ENCODE measurements at regions not wholly inside any gene's neighbourhood (a gene's known extent, or its start where the extent isn't known, plus 50 kb on each side); places are given as distances from the start of the nearest gene placed in this dataset.
A peak's percentile ranks its signal among the peaks of the same experiment; 100 is the strongest.

DNA sequence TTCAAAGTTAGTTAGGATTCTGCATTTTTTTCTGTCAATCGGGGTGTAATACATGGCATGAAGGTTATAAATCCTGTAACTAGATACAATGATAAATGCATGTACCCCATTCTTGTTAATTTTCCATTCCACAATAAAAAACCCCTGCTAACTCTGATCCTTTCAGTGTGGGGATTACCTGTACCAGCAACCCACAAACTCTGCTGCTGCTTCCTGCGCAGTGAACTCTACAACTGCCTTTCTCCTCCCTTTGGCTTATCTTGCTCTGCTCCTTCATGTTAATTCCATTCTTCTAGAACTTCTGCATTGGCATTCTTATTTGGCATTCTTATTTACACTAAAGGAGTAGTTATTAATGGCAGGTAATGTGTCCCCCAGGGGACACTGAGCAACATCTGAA lies 273.1 kb downstream of the KLF12 start:
- DNase-seq (ENCODE audit: low read depth): no peak
- no peak overlapping the region for H3K4me3 ChIP-seq (ENCODE audit: low read length)
- TF ChIP-seq, protein P1, sequence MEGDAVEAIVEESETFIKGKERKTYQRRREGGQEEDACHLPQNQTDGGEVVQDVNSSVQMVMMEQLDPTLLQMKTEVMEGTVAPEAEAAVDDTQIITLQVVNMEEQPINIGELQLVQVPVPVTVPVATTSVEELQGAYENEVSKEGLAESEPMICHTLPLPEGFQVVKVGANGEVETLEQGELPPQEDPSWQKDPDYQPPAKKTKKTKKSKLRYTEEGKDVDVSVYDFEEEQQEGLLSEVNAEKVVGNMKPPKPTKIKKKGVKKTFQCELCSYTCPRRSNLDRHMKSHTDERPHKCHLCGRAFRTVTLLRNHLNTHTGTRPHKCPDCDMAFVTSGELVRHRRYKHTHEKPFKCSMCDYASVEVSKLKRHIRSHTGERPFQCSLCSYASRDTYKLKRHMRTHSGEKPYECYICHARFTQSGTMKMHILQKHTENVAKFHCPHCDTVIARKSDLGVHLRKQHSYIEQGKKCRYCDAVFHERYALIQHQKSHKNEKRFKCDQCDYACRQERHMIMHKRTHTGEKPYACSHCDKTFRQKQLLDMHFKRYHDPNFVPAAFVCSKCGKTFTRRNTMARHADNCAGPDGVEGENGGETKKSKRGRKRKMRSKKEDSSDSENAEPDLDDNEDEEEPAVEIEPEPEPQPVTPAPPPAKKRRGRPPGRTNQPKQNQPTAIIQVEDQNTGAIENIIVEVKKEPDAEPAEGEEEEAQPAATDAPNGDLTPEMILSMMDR (conservative IDR thresholded peaks at IDR 0.05; ENCODE audit: low read length): no peak

DNA sequence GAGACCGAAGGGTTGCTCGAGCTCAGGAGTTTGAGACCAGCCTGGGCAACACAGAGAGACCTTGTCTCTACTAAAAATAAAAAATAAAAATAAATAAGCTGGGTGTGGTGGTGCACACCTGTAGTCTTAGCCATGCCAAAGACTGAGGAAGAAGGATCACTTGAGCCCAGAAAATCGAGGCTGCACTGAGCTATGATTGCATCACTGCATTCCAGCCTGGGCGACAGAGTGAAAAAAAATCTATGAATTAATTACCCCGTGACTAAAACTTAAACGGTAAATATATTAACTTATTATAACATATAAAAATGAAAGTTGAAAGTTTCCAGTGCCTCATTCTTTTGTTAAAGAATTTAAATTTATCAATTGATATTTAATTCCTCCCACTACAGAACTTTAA lies 273.7 kb downstream of the KLF12 start:
- DNase-seq (ENCODE audit: low read depth): no peak
- no peak overlapping the region for H3K4me3 ChIP-seq (ENCODE audit: low read length)
- TF ChIP-seq, protein P1 (conservative IDR thresholded peaks at IDR 0.05; ENCODE audit: low read length): no peak

DNA sequence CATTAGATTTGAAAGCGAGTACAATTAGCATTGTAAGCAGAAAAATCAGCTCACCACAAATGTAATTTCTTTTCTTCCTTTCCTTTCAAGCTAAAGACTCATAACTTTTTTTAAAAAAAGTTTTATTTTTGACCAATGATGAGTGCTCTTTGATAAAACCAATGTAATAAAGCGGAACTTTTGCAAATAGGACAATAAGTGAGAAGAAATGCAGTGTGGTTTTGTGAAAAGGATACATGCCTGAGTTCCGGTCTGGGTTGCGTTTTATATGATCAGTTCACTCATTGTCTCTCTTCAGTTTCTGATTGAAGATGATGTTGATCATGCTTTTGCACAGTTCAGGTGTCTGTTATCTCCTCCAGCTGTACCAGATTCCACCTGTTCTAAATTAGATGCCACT lies 274.4 kb downstream of the KLF12 start:
- no peak overlapping the region for H3K4me3 ChIP-seq (ENCODE audit: low read length)
- DNase-seq (ENCODE audit: low read depth): no peak
- TF ChIP-seq, protein P1 (conservative IDR thresholded peaks at IDR 0.05; ENCODE audit: low read length): no peak

DNA sequence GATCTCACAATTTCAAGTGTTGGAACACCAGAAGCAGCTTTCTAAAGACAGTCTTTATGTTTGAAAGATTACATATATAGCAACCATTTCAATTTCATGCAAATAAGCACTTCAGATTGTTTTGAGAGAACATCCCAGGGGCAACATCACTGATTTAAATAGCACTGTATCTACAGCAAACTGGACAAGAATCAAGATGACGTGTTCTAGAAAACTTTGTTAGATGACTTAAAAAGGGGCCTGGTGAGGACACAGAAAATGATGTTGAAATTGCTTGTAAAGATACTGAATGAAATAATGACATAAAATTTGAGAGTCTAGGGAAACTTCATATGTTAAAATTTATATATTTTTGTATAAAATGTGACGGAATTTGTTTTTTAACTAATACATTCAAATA lies 277.1 kb downstream of the KLF12 start:
- TF ChIP-seq, protein P1 (conservative IDR thresholded peaks at IDR 0.05; ENCODE audit: low read length): no peak
- H3K4me3 ChIP-seq (ENCODE audit: low read length): no peak overlapping the region
- DNase-seq (ENCODE audit: low read depth): no peak

DNA sequence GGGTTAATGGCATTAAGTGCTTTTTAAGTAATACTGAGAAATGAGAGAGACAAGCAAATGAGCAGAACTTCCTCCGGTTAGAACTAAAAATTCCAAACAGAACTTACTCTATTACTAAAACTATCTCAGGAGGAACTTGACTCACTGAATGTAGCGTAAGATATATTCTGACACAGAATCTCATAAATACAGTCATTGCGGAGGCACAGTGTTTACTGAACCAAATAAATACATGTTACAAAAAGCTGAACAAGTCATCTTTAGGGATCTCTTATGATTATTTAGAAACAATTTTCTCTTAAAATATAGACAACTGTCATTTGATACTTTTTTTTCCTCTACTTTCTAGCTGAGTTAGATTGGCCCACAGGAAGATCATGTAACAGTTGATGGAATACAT lies 283.1 kb downstream of the KLF12 start:
- no peak overlapping the region for H3K4me3 ChIP-seq (ENCODE audit: low read length)
- no peak for DNase-seq (ENCODE audit: low read depth)
- TF ChIP-seq, protein P1 (conservative IDR thresholded peaks at IDR 0.05; ENCODE audit: low read length): no peak

DNA sequence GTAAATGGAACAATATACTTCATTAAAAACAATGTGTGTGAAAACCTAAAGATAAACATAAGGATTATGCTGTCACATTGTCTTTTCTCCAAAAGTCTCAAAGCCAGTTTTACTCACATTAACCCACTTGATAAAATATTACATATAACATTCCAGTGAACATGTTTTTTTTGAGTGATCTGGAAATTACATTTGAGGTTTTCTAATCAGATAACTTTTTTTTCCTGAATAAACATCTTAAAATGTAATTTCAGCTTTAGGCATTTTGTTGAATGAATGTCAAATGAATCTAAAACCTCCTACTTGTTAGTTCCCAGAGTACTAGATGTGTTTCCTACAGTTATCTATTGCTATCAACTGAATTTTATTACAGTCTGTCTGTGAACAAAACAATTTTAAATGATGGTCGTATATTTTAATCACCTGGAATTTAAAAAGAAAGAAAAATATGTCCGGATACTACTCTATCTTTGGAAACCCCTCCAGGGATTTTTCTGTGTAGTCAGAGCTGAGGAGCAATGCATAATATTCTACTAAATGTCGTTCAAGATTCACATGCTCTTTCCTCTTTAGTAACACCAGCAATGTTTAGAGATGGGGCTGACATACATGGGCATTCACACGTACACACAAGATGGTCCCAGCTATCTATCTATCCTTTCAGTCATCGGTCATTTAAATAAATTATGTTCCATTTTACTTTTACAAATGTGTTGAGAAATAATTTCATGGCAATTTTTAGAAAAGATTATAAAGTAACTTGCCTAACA lies 283.9 kb downstream of the KLF12 start:
- TF ChIP-seq, protein P1 (conservative IDR thresholded peaks at IDR 0.05; ENCODE audit: low read length): no peak
- no peak for DNase-seq (ENCODE audit: low read depth)
- no peak overlapping the region for H3K4me3 ChIP-seq (ENCODE audit: low read length)

DNA sequence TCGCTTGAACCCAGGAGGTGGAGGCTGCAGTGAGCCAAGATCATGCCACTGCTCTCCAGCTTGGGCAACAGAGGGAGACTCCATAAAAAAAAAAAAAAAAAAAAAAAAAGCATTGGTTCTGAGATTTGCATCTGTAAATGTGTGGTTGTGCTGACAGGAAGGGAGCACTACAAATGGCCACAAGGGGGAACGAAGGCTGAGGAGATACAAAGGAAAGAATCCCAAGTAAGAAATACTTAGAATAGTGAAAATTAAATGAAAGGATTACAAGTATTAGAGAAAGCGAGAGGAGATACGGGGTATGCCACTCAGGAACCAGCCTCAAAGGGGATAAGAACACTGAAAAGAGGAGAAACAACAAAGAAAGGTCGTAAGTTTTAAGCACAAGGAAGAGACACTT lies 284.9 kb downstream of the KLF12 start:
- DNase-seq (ENCODE audit: low read depth): peak; percentile 59
- no peak overlapping the region for H3K4me3 ChIP-seq (ENCODE audit: low read length)
- TF ChIP-seq, protein P1 (conservative IDR thresholded peaks at IDR 0.05; ENCODE audit: low read length): peak; percentile 63

All from AG10803 (cell line).